ENCODE measurements at regions not wholly inside any gene's neighbourhood (a gene's known extent, or its start where the extent isn't known, plus 50 kb on each side); places are given as distances from the start of the nearest gene placed in this dataset.

GRCh38 chr2:128781166-128781565 lies 462.5 kb upstream of the HS6ST1 start:
- Histone ChIP-seq H3K4me3 (ENCODE audit: low read length) (no peak overlapping the region), H3K36me3 (ENCODE audit: control insufficient read depth, low read length) (no peaks in the 10 kb centered on the region), H3K4me2 (ENCODE audit: low read length) (no peak overlapping the region), H3K27me3 (ENCODE audit: control insufficient read depth, low read length) (no peaks in the 10 kb centered on the region), H3K4me1 (ENCODE audit: control insufficient read depth, low read length) (no peaks in the 10 kb centered on the region), H3K9me3 (ENCODE audit: control insufficient read depth, insufficient read depth, low read length) (no peaks in the 10 kb centered on the region), H3K79me2 (ENCODE audit: control insufficient read depth, low read length) (no peaks in the 10 kb centered on the region), H3K9me2 (replicated peaks; ENCODE audit: control insufficient read depth, low read length) (no peaks in the 10 kb centered on the region), H3K27ac (ENCODE audit: low read depth, low read length) (no peak overlapping the region), H3F3A (ENCODE audit: control insufficient read depth, insufficient read depth) (no peaks in the 10 kb centered on the region), H4K20me1 (ENCODE audit: control insufficient read depth, insufficient read depth, low read depth, low read length) (no peaks in the 10 kb centered on the region)
- TF ChIP-seq EZH2phosphoT487 (IDR thresholded peaks at IDR 0.05; ENCODE audit: borderline replicate concordance, low read length) = no peak
- no peak for TF ChIP-seq CTCF (IDR thresholded peaks at IDR 0.05; ENCODE audit: low read depth, low read length, poor library complexity, severe bottlenecking)

DNA sequence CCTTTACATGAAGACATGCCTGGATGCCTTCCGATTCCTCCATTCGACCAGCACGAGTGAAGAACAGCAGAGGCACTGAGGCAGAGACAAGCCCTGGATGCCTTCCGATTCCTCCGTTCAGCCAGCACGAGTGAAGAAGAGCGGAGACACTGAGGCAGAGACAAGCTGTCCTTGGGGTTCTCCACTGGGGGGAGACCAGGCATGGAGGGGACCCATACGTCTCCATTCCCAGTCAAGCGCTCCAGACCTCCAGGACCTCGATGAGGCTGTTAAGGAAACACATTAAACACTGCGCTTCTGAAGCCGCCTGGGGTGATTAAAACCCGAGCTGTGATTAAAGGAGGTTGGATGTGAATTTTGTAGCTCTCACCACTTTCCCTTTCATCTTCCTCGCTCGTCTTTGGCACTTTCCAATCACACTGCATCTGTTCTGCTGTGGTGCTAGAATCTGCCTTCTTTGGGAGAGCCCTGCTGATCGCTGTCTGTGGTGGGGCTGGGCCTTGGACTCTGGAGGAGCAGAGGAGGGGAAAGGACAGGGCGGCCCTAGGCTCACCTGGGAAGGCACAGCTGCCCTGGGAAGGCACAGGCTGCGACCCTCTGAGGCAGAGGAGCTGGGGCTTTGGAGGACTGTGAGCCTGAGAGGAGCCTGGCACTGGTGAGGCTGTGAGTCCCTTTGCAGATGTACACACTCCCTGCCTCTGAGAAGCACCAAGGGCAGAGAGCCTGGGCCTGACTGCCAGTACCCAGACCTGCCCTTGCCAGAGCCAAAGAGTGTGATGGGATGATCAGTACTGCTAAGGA lies 463.1 kb upstream of the HS6ST1 start:
- H3K27me3 ChIP-seq (ENCODE audit: control insufficient read depth, low read length) = no peaks in the 10 kb centered on the region
- H3K9me2 ChIP-seq (replicated peaks; ENCODE audit: control insufficient read depth, low read length) = no peaks in the 10 kb centered on the region
- H3K4me2 ChIP-seq (ENCODE audit: low read length) = no peak overlapping the region
- H3F3A ChIP-seq (ENCODE audit: control insufficient read depth, insufficient read depth) = no peaks in the 10 kb centered on the region
- no peak overlapping the region for H3K4me3 ChIP-seq (ENCODE audit: low read length)
- H3K79me2 ChIP-seq (ENCODE audit: control insufficient read depth, low read length) = no peaks in the 10 kb centered on the region
- no peaks in the 10 kb centered on the region for H4K20me1 ChIP-seq (ENCODE audit: control insufficient read depth, insufficient read depth, low read depth, low read length)
- TF ChIP-seq EZH2phosphoT487 (IDR thresholded peaks at IDR 0.05; ENCODE audit: borderline replicate concordance, low read length) (no peak), CTCF (IDR thresholded peaks at IDR 0.05; ENCODE audit: low read depth, low read length, poor library complexity, severe bottlenecking) (no peak)
- H3K9me3 ChIP-seq (ENCODE audit: control insufficient read depth, insufficient read depth, low read length) = no peaks in the 10 kb centered on the region
- no peak overlapping the region for H3K27ac ChIP-seq (ENCODE audit: low read depth, low read length)
- no peaks in the 10 kb centered on the region for H3K4me1 ChIP-seq (ENCODE audit: control insufficient read depth, low read length)
- no peaks in the 10 kb centered on the region for H3K36me3 ChIP-seq (ENCODE audit: control insufficient read depth, low read length)

DNA sequence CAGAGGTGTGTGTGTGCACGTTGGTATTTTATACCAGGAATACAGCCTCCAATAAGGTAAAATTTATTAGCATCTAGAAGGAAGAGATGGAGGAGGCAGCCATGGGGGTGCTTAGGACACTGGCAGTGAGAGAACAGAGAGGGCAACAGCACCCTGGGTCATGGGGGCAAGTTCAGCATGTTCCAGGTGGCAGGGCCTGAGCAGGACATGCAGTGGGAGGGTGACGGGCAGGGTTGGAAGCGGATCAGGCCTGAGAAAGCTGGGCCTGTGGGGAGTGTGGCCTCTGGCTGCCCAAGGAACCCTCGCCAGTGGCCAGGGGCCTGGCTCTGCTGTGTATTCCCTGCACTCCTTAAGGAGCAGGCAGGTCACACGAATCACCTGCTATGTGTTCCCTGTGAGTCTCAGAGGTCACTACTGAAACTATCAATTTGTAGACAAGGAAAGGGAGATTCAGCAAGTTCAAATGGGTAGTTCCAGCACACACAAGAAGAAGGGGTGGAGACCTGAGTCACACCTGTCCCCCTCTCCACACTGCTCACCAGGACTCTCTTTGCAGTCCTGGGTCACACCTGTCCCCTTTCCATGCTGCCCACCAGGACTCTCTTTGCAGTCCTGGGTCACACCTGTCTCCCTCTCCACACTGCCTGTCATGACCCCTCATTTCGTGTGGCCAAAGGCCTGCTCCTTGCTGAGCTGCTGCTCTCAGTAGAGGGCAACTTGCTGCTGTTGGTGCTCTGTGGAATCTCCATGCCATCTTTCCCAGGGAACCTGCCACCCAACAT lies 463.9 kb upstream of the HS6ST1 start:
- H3K36me3 ChIP-seq (ENCODE audit: control insufficient read depth, low read length) = no peaks in the 10 kb centered on the region
- no peaks in the 10 kb centered on the region for H3K9me2 ChIP-seq (replicated peaks; ENCODE audit: control insufficient read depth, low read length)
- H4K20me1 ChIP-seq (ENCODE audit: control insufficient read depth, insufficient read depth, low read depth, low read length) = no peaks in the 10 kb centered on the region
- no peak overlapping the region for H3K4me3 ChIP-seq (ENCODE audit: low read length)
- H3F3A ChIP-seq (ENCODE audit: control insufficient read depth, insufficient read depth) = no peaks in the 10 kb centered on the region
- H3K4me2 ChIP-seq (ENCODE audit: low read length) = no peak overlapping the region
- H3K4me1 ChIP-seq (ENCODE audit: control insufficient read depth, low read length) = no peaks in the 10 kb centered on the region
- no peaks in the 10 kb centered on the region for H3K27me3 ChIP-seq (ENCODE audit: control insufficient read depth, low read length)
- H3K79me2 ChIP-seq (ENCODE audit: control insufficient read depth, low read length) = no peaks in the 10 kb centered on the region
- no peaks in the 10 kb centered on the region for H3K9me3 ChIP-seq (ENCODE audit: control insufficient read depth, insufficient read depth, low read length)
- no peak overlapping the region for H3K27ac ChIP-seq (ENCODE audit: low read depth, low read length)
- TF ChIP-seq EZH2phosphoT487 (IDR thresholded peaks at IDR 0.05; ENCODE audit: borderline replicate concordance, low read length) (no peak), CTCF (IDR thresholded peaks at IDR 0.05; ENCODE audit: low read depth, low read length, poor library complexity, severe bottlenecking) (no peak)

Data from DOHH2 (cell line).